ENCODE measurements at regions not wholly inside any gene's neighbourhood (a gene's known extent, or its start where the extent isn't known, plus 50 kb on each side); places are given as distances from the start of the nearest gene placed in this dataset.

GRCh38 chr7:79936281-79936983 lies 198.2 kb upstream of the GNAI1 start:
- Histone ChIP-seq H3K27me3 (ENCODE audit: insufficient read depth, low read depth) (no peaks in the 10 kb centered on the region), H3K4me3 (no peak overlapping the region), H4K20me1 (ENCODE audit: insufficient read depth) (no peaks in the 10 kb centered on the region), H3K4me1 (replicated peaks; ENCODE audit: insufficient read depth) (no peaks in the 10 kb centered on the region), H3K9me2 (ENCODE audit: insufficient read depth) (no peaks in the 10 kb centered on the region), H3K36me3 (ENCODE audit: low read depth) (no peaks in the 10 kb centered on the region), H3K9me3 (ENCODE audit: insufficient read depth, low read depth) (no peaks in the 10 kb centered on the region; the same call in 1 of the 2 replicates), H3K4me2 (no peak overlapping the region), H3F3A (ENCODE audit: insufficient read depth, low read depth) (no peaks in the 10 kb centered on the region), H2AFZ (peak overlapping the region; percentile 48), H3K27ac (no peak overlapping the region), H3K79me2 (ENCODE audit: low read depth) (no peaks in the 10 kb centered on the region)
- DNase-seq, result no peak
- intact Hi-C loops (cut with micrococcal nuclease; ENCODE audit: unreplicated experiment), result no loop called here
- CTCF ChIA-PET, result no interaction called here
- POLR2A ChIA-PET (ENCODE audit: unreplicated experiment), result interaction anchor here (0.9 kb wide), 1 partner anchor 19 kb away, joined by 5 read pairs; no protein-coding TSS in a partner anchor
- BruUV-seq (replicated peaks), result no TSS peak
- no peak for TF ChIP-seq CTCF (conservative IDR thresholded peaks at IDR 0.05)
- no peak for TF ChIP-seq EZH2 (IDR thresholded peaks at IDR 0.05; ENCODE audit: low read depth)

- ChIA-PET POLR2A (ENCODE audit: unreplicated experiment) (no interaction called here), CTCF (no interaction called here)
- no peak overlapping the region for H2AFZ ChIP-seq
- H3K27me3 ChIP-seq (ENCODE audit: insufficient read depth, low read depth), result no peaks in the 10 kb centered on the region
- H4K20me1 ChIP-seq (ENCODE audit: insufficient read depth), result no peaks in the 10 kb centered on the region
- BruUV-seq (replicated peaks), result no TSS peak
- no peaks in the 10 kb centered on the region; the same call in 1 of the 2 replicates for H3K9me3 ChIP-seq (ENCODE audit: insufficient read depth, low read depth)
- no peak for TF ChIP-seq EZH2 (IDR thresholded peaks at IDR 0.05; ENCODE audit: low read depth)
- no peak for TF ChIP-seq CTCF (conservative IDR thresholded peaks at IDR 0.05)
- no peaks in the 10 kb centered on the region for H3F3A ChIP-seq (ENCODE audit: insufficient read depth, low read depth)
- no peaks in the 10 kb centered on the region for H3K79me2 ChIP-seq (ENCODE audit: low read depth)
- no peak overlapping the region for H3K4me3 ChIP-seq
- H3K4me1 ChIP-seq (replicated peaks; ENCODE audit: insufficient read depth), result no peaks in the 10 kb centered on the region
- no peaks in the 10 kb centered on the region for H3K9me2 ChIP-seq (ENCODE audit: insufficient read depth)
- no peak overlapping the region for H3K27ac ChIP-seq
- no peak for DNase-seq
- H3K36me3 ChIP-seq (ENCODE audit: low read depth), result no peaks in the 10 kb centered on the region
- intact Hi-C loops (cut with micrococcal nuclease; ENCODE audit: unreplicated experiment), result no loop called here
- H3K4me2 ChIP-seq, result no peak overlapping the region
Observed at GRCh38 chr7:79934727-79935126, 199.9 kb upstream of the GNAI1 start.

- H3K4me2 ChIP-seq, result no peak overlapping the region
- no peak for DNase-seq
- no peaks in the 10 kb centered on the region; the same call in 1 of the 2 replicates for H3K9me3 ChIP-seq (ENCODE audit: insufficient read depth, low read depth)
- no peak overlapping the region for H3K27ac ChIP-seq
- H3K4me1 ChIP-seq (replicated peaks; ENCODE audit: insufficient read depth), result no peaks in the 10 kb centered on the region
- no peaks in the 10 kb centered on the region for H3K79me2 ChIP-seq (ENCODE audit: low read depth)
- no peak overlapping the region for H3K4me3 ChIP-seq
- no peaks in the 10 kb centered on the region for H3F3A ChIP-seq (ENCODE audit: insufficient read depth, low read depth)
- no peaks in the 10 kb centered on the region for H3K36me3 ChIP-seq (ENCODE audit: low read depth)
- no peaks in the 10 kb centered on the region for H3K27me3 ChIP-seq (ENCODE audit: insufficient read depth, low read depth)
- no TSS peak for BruUV-seq (replicated peaks)
- H3K9me2 ChIP-seq (ENCODE audit: insufficient read depth), result no peaks in the 10 kb centered on the region
- POLR2A ChIA-PET (ENCODE audit: unreplicated experiment), result interaction anchor here (0.7 kb wide), 1 partner anchor 854 kb away, joined by 22 read pairs; no protein-coding TSS in a partner anchor
- intact Hi-C loops (cut with micrococcal nuclease; ENCODE audit: unreplicated experiment), result no loop called here
- TF ChIP-seq CTCF (conservative IDR thresholded peaks at IDR 0.05), result no peak
- no peak for TF ChIP-seq EZH2 (IDR thresholded peaks at IDR 0.05; ENCODE audit: low read depth)
- CTCF ChIA-PET, result no interaction called here
- no peak overlapping the region for H2AFZ ChIP-seq
- no peaks in the 10 kb centered on the region for H4K20me1 ChIP-seq (ENCODE audit: insufficient read depth)
Observed at GRCh38 chr7:79933144-79933543, 201.5 kb upstream of the GNAI1 start.
